ENCODE measurements at regions not wholly inside any gene's neighbourhood (a gene's known extent, or its start where the extent isn't known, plus 50 kb on each side); places are given as distances from the start of the nearest gene placed in this dataset.
"Not testable (repeated sequence)": the region's sequence is repeated elsewhere in the genome, so short reads cannot be mapped to it uniquely, and the experiment has no call there.

DNA sequence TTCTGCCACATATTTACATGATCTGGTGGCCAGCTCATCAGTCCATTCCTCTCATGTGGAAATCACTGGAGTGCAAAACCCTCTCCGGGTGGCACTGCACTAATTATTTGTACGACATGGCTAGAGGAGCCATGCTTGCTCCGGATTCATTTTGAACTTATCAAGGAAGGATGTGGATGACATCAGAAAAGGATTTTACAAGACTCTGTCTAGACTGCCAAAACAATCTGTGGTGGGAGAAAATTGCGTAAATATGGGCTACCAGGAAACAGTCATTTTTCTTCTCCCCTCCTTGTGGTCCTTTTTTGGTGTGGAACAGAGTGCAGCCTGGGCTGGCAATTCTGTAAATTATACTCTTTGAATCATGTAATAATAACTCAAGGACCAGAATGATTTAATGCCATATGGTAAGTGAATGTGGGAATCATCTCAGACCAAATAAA lies 123.4 kb upstream of the IFNE start:
- no peak for ATAC-seq

- no peak for ATAC-seq
Measured at GRCh38 chr9:21607576-21607975, 125.5 kb upstream of the IFNE start.

- no peak for ATAC-seq
Measured at GRCh38 chr9:21608200-21608599, 126.1 kb upstream of the IFNE start.

DNA sequence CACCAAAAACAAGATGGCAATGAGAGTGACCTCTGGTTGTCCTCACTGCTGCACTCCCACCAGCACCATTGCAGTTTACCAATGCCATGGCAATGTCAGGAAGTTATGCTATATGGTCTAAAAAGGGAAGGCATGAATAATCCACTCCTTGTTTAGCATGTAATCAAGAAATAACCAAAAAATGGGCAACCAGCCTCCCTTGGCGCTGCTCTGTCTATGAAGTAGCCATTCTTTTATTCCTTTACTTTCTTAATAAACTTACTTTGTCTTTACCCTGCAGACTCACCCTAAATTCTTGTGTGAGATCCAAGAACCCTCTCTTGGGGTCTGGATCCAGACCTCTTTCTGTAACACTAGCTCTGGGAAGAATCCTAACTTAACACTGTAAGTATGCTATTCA lies 127.4 kb upstream of the IFNE start:
- ATAC-seq: no peak

DNA sequence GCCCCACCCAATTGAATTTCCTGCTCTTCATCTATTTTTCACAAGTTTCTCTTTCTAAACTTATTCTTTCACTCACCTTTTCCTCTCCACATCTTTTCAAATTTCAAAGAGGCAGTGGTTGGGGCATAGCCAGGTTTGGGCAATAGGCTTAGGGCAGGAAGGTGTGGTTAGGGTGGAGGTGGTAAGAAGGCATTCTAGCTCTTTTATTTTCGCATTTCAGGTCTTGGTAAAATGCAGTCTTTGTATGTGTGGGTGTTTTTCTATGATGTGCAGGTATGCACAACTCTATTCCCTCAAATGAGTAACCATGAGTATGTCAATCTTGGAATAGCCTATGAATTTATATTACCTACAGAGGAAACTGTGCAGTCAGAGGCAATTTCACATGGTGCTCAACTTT lies 129.8 kb upstream of the IFNE start:
- peak; percentile 45 to 46 for ATAC-seq

- no peak for ATAC-seq
Measured at GRCh38 chr9:21615018-21615417, 132.9 kb upstream of the IFNE start.

GRCh38 chr9:21615446-21615845 lies 133.3 kb upstream of the IFNE start:
- ATAC-seq: no peak

DNA sequence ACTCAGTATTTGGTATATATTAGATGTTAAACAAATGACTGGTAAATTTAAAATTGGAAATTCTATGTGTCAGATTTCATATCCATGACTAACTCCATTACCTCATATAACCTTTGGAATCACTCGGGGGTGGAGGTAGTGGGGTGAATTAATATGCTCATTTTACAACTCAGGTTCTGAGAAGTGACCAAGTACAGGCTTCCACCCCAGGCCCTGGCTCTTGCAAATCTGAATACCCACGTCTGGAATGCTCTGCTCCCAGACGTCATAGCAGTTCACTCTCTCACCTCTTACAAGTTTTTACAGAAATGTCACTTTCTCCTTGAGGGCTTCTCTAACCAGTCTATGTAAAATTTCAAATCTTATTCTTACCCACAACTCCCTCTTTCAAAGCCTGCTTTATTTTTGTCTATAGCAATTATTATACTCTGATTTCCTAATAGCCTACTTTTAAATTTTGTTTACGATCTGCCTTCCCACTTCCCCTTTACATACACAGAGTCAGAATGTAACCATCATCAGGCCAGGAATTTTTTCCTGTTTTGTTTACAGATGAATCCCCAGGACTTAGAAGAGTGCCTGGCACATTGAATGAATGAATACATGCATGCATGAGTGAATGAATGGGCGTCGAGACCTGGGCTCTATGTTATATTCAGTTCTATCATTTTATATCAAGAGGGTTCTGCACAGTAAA lies 134.1 kb upstream of the IFNE start:
- ATAC-seq: no peak

DNA sequence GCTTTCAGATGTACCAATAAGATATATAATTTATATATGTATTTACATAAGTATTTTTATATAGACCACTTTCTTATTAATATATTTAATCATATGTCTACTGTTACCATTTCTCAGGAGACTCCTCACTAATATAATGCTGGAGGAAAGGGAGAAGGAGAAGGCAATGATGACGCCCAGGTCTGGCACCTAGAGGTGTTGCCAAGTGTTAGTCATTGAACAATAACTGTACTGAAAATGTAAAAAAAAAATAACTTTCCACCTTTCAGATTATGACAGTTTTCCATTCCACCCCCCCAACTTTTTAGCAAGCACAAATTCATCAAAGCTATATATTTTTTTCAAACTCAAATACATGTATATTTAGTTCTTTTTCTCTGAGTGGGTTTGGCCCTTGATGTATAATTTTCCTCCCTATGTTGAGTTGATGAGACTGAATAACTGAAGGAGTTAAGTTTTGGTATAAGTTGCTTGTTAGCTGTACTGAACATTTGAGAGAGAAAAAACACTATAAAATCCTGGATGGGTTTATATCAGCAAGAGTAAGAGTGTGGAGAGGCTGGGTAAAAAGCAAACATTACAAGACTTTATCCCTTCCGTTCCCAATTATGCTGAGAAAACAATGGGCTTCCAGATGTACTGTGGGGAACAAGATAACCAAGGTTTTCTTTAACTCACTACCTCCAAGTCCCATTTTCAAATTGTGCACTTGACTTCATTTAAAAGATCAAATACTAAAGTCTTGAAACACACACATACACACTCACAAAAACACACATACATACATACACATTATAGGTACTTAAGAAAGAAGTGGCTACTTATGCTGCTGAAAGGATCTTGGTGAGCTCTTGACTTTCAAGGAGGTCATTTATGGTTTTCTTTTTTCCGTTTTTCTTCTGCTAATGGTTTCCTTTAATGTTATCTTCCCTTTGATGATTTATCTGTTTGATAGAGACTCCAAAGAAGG lies 142.8 kb upstream of the IFNE start:
- ATAC-seq: no peak

DNA sequence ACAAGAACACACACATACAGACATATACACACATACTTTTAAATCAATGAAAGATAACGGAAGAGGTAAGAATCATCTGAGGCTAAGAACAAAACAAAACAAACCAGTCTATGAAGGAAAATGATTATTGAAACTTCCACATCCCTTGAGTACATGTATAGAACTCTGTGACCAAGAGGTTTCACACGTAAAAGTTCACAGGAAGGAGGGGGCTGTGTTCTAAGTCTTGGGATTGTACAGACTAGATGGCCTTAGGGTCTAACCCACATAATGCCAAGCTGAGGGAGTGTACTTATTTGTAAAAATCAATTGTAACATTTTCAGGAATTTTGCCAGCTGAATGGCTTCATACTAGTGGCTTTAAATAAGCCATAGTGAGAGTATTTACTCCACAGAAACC lies 144.4 kb upstream of the IFNE start:
- ATAC-seq: no peak

GRCh38 chr9:21628954-21629353 lies 146.8 kb upstream of the IFNE start:
- ATAC-seq: not testable (repeated sequence)

GRCh38 chr9:21634951-21635350 lies 152.8 kb upstream of the IFNE start:
- ATAC-seq: no peak

DNA sequence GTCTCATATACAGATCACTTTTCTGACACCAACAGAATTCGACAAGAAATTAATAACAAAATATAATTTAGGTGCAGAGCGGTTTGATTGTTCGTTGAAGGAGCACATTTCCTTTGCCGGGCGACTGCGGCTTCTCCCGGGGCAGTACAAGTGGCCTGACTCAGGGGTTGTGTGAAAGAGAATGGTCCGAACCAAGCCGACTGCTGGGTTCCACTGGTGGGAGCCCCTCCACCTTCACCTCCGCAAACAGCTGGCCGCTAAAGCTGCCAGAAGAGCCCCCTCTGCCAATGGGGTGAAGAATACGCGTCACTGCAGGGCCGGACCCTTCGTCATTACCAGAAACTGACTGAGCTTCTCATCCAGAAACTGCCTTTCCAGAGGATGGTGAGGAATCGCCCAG lies 156.0 kb upstream of the IFNE start:
- no peak for ATAC-seq

- ATAC-seq: no peak
Measured at GRCh38 chr9:21653091-21653490, 149.3 kb upstream of the MTAP start.

DNA sequence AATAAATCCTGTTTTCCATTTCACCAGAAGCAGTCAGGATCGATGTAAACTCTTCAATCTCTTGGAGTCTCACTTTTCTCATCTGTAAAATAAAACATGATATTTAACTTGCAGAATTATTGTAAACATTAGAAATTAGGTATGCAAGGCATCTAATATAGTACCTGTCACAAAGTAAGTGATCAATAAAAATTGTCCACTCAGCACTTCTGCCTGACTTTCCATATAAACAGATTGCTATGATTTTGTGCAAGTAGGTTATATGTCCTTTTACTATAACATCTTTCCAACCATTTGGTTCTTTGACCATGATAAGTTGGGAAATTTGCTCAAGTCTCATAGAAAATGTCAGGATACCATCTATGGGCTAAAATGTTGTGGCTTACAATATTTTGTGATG lies 148.8 kb upstream of the MTAP start:
- ATAC-seq: no peak

DNA sequence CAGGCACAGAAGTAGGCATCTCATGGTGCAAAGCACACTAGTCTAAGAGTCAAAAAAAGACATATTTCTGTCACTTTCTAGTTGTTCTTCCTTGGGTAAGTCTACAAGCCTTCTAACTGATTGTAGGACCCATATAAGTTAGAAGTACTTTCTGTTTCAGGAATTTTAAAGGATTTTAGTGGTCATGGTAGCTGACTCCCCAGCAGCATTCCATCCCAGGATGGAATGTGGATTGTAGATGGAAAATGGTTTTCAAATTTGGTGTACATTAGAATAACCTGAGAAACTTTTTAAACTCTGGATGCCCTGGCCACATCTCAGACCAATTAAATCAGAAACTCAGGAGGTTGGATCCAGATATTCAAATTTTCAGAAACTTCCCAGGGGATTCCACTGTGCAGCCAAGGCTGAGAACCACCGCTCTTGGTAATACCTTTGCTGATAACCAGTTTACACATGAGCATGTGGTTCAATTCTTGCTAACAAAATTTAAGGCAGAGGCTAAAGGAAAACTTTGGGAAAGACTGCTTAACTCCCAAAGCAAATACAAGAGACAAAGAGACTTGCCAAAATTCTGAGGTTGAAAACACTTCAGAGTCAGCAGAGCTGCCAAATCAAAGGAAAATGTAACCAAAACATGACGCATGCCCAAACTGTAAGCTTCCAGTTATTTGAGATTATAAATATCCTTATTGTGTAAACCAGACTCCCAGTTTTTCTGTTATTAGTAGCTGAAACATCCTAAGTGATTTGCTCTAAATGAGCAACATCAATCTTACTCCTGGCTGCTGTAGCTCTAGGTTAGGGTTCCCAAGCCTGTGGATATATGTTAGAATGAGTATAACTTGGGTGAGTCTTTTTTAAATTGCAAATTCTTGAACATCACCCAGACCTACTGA lies 145.4 kb upstream of the MTAP start:
- ATAC-seq: no peak

GRCh38 chr9:21657966-21658667 lies 144.3 kb upstream of the MTAP start:
- ATAC-seq: no peak

- no peak for ATAC-seq
Measured at GRCh38 chr9:21660976-21661375, 141.5 kb upstream of the MTAP start.

GRCh38 chr9:21661626-21662025 lies 140.8 kb upstream of the MTAP start:
- ATAC-seq: no peak

DNA sequence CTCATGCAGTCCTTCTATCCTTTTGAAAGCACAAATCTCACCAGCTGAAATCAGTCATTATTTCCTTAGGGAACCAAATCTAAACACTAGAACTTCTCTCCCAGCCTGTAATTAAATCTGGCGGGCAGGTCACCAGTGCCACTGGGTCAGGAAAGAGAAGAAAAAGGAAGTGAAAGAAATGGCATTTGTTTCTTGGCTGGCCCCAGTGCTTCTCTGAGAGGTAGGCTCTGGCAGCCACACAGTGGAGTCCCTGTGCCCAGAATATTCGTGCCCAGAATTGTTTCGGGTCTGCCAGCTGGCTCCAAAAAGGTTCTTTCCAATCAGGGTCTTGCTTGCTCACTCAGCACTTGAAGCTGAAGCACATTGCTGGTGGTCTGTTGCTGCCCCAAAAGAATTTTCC lies 133.9 kb upstream of the MTAP start:
- no peak for ATAC-seq

DNA sequence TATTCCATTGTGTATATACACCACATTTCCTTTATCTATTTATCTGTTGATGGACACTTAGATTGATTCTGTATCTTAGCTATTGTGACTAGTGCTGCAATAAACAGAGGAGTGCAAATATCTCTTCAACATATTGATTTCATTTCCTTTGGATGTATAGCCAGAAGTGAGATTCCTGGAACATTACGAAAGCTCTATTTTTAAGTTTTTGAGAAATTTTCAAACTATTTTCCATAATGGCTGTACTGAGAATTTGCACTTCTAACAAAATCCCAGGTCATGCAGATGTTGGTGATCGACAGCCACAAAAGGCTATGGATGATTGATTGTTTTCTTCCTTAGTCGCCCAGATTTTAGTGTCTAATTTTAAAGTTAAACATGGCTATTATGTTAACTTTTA lies 132.7 kb upstream of the MTAP start:
- ATAC-seq: no peak

DNA sequence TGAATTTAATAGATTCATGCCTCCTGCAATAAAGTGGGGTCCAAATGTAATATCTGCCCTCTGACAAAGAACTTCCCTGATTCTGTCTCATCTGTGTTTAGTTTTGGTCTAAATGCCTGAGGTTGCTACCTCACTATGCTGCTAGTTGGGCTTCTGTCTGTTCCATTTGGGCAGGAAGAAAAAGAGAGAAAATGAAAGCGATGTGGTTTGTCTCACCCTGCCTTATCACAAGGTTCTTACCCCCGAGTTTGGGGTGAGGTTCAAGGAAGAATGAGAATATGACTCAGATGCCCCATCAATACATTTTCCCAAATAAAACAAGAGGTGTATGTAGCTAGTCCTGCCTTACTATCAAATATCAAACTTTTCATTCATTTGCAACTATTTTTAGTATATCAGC lies 132.1 kb upstream of the MTAP start:
- peak in 1 of 2 donors; percentile 27 for ATAC-seq

Data from activated CD4-positive, CD25-positive, alpha-beta regulatory T cell treated with anti-CD3 and anti-CD28 coated beads, Interleukin-2, amount 50 U/mL, for 24 hours (primary cell).